Stimulated activated memory B cell treated with anti-CD40 and anti-IgM and Interleukin-4, amounts not matched to agents 10 μg/mL and 1 μg/mL and 100 μg/mL, for 72 hours (primary cell): ENCODE measurements at regions not wholly inside any gene's neighbourhood (a gene's known extent, or its start where the extent isn't known, plus 50 kb on each side); places are given as distances from the start of the nearest gene placed in this dataset.
"Not testable (repeated sequence)": the region's sequence is repeated elsewhere in the genome, so short reads cannot be mapped to it uniquely, and the experiment has no call there.

Experiments used
- ATAC-seq: fragments of 150-1000 bp; cut with Tn5 transposase; 2 replicates; pipeline ENCODE4 v1.10.0; 2021
- H3K27ac Mint-ChIP-seq: one replicate; pipeline ENCODE4 v1.8.0; 2022; ENCODE audit warnings: mild to moderate bottlenecking, mixed read lengths
- H3K27me3 Mint-ChIP-seq: one replicate; pipeline ENCODE4 v1.8.0; 2022; ENCODE audit warnings: mixed read lengths
- H3K36me3 Mint-ChIP-seq: one replicate; pipeline ENCODE4 v1.8.0; 2022; ENCODE audit warnings: mixed read lengths
- H3K4me1 Mint-ChIP-seq: one replicate; pipeline ENCODE4 v1.8.0; 2022; ENCODE audit warnings: mixed read lengths
- H3K4me3 Mint-ChIP-seq: one replicate; pipeline ENCODE4 v1.8.0; 2022; ENCODE audit warnings: mild to moderate bottlenecking, moderate library complexity, mixed read lengths
- H3K9me3 Mint-ChIP-seq: one replicate; pipeline ENCODE4 v1.8.0; 2022; ENCODE audit warnings: mixed read lengths

GRCh38 chr17:22267019-22267418 lies 574.7 kb downstream of the KCNJ18 start:
- Mint-ChIP-seq H3K27me3 (no peaks in the 10 kb centered on the region), H3K27ac (no peak overlapping the region), H3K36me3 (no peaks in the 10 kb centered on the region), H3K9me3 (peaks cover under 1% of the 10 kb centered on the region), H3K4me1 (no peaks in the 10 kb centered on the region), H3K4me3 (no peak overlapping the region)
- no peak for ATAC-seq

GRCh38 chr17:22268214-22268911 lies 576.0 kb downstream of the KCNJ18 start:
- ATAC-seq: no peak
- Mint-ChIP-seq H3K27me3 (no peaks in the 10 kb centered on the region), H3K4me1 (no peaks in the 10 kb centered on the region), H3K27ac (no peak overlapping the region), H3K4me3 (no peak overlapping the region), H3K36me3 (no peaks in the 10 kb centered on the region), H3K9me3 (peaks cover 3% of the 10 kb centered on the region)

- no peaks in the 10 kb centered on the region for H3K36me3 Mint-ChIP-seq
- no peak overlapping the region for H3K27ac Mint-ChIP-seq
- peaks cover 3% of the 10 kb centered on the region for H3K9me3 Mint-ChIP-seq
- ATAC-seq: no peak
- no peak overlapping the region for H3K4me3 Mint-ChIP-seq
- H3K4me1 Mint-ChIP-seq: no peaks in the 10 kb centered on the region
- H3K27me3 Mint-ChIP-seq: no peaks in the 10 kb centered on the region
Measured at GRCh38 chr17:22268912-22269220, 576.5 kb downstream of the KCNJ18 start.

DNA sequence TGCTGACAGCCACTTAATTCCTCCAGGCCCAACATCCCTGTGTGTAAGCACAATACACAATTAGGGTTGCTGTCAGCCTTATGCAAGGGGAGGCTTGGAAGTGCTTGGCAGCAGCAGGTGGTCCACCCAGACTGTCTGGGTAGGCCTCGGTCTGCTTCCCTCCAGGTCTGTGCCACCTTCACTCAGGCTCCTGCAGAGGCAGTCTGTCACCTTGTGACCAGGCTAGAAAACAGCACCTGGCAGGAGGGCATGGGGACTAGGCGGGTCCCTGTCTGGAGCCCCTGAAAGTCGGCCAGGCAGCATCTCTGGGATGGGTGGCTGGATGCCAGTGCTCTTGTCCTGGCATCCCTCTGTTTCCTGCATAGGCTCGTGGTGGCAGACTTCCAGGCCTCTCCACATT lies 578.1 kb downstream of the KCNJ18 start:
- Mint-ChIP-seq H3K4me1 (no peaks in the 10 kb centered on the region), H3K27me3 (no peaks in the 10 kb centered on the region), H3K9me3 (peaks cover 3% of the 10 kb centered on the region), H3K27ac (no peak overlapping the region), H3K36me3 (no peaks in the 10 kb centered on the region), H3K4me3 (no peak overlapping the region)
- no peak for ATAC-seq

GRCh38 chr17:22270809-22271208 lies 578.5 kb downstream of the KCNJ18 start:
- H3K9me3 Mint-ChIP-seq, H3K4me1 Mint-ChIP-seq, H3K4me3 Mint-ChIP-seq, H3K36me3 Mint-ChIP-seq, ATAC-seq, H3K27me3 Mint-ChIP-seq, H3K27ac Mint-ChIP-seq: not testable (repeated sequence)

GRCh38 chr17:22272363-22273146 lies 580.2 kb downstream of the KCNJ18 start:
- no peak overlapping the region for H3K4me3 Mint-ChIP-seq
- H3K36me3 Mint-ChIP-seq: no peaks in the 10 kb centered on the region
- H3K4me1 Mint-ChIP-seq: no peaks in the 10 kb centered on the region
- no peak for ATAC-seq
- no peaks in the 10 kb centered on the region for H3K27me3 Mint-ChIP-seq
- no peak overlapping the region for H3K27ac Mint-ChIP-seq
- H3K9me3 Mint-ChIP-seq: peaks cover 8% of the 10 kb centered on the region

DNA sequence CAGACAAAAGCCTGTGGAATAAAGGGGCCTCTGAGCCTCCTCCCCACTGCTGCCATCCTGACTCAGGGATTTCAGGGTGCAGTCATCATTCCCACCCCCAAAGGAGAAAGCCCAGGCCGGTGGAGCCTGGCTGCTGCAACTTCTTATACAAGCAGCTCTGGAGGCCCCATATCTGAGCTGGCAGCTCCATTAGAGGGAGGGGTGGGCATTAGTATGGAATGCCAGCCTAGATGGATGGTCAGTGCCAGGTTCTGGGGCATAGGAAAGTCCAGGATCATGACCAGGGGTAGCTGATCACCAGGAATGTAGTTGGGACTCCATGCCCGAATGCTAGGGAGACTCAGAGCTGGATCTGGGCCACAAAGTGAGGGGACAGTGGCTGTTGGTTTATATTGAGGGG lies 581.0 kb downstream of the KCNJ18 start:
- Mint-ChIP-seq H3K27ac (no peak overlapping the region), H3K4me3 (no peak overlapping the region), H3K9me3 (peaks cover 8% of the 10 kb centered on the region), H3K36me3 (no peaks in the 10 kb centered on the region), H3K4me1 (no peaks in the 10 kb centered on the region), H3K27me3 (no peaks in the 10 kb centered on the region)
- ATAC-seq: no peak

DNA sequence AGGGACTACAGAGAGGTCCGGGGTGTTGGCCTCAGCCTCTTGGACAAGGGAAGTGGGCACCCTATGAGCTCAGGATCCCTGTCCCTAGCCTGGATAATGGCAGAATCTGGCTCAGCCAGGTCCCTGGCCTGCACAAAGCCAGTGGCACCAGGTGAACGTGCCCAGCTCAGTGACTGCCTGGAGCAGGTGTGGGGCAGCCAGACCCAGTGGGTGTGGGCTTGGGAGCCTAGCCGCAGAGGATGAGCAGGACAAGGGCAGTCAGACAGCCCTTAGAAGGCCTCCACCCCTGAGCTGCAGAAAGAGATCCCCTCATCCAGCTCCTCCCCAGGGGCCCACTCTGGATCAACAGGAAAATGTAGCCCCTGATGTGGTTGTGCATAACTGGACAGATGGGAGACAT lies 585.3 kb downstream of the KCNJ18 start:
- H3K27me3 Mint-ChIP-seq: no peaks in the 10 kb centered on the region
- ATAC-seq: no peak
- no peak overlapping the region for H3K27ac Mint-ChIP-seq
- no peaks in the 10 kb centered on the region for H3K36me3 Mint-ChIP-seq
- H3K4me3 Mint-ChIP-seq: no peak overlapping the region
- H3K9me3 Mint-ChIP-seq: peaks cover 6% of the 10 kb centered on the region
- H3K4me1 Mint-ChIP-seq: no peaks in the 10 kb centered on the region

GRCh38 chr17:22278302-22279275 lies 586.3 kb downstream of the KCNJ18 start:
- Mint-ChIP-seq H3K4me3 (no peak overlapping the region), H3K27me3 (no peaks in the 10 kb centered on the region), H3K4me1 (no peaks in the 10 kb centered on the region), H3K9me3 (peaks cover 10% of the 10 kb centered on the region), H3K27ac (no peak overlapping the region), H3K36me3 (no peaks in the 10 kb centered on the region)
- no peak for ATAC-seq

DNA sequence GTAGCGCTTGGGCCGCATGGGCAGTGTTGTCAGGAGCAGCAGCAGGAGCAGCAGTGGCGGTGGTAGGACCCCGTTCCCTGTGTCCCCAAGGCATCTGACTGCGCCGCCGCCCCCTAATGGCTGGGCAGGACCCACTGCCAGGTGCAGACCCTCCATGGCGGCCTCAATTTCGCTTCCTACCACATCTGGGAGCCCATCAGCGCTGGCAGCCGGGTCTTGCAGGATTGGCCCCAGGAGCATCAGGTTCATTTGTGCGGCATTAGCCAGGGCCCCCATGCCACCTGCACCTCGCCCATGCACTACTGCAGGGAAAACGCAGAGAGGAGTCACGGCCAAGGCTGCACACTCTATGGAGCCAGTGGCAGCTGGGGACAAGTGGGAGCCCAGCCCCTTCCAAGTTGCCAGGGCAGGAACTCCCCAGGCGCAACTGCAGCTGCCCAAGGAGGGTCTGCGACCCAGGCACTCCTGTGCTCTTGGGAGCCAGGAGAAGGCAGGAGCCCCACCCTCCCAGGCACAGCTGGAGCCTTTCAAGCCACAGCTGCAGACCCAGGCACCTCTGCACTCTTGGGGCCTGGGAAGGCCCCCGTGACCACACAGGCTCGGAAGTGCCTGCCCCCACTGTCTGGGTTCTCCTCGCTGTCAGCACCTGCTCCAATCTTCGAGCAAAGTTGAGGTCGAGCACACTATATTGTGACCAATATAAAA lies 594.2 kb downstream of the KCNJ18 start:
- no peak overlapping the region for H3K4me3 Mint-ChIP-seq
- no peaks in the 10 kb centered on the region for H3K36me3 Mint-ChIP-seq
- H3K9me3 Mint-ChIP-seq: peaks cover 4% of the 10 kb centered on the region
- H3K4me1 Mint-ChIP-seq: no peaks in the 10 kb centered on the region
- no peak overlapping the region for H3K27ac Mint-ChIP-seq
- no peaks in the 10 kb centered on the region for H3K27me3 Mint-ChIP-seq
- ATAC-seq: no peak

- ATAC-seq: peak; percentile 17
- not testable (repeated sequence) for H3K9me3 Mint-ChIP-seq, H3K4me1 Mint-ChIP-seq, H3K4me3 Mint-ChIP-seq, H3K27me3 Mint-ChIP-seq, H3K27ac Mint-ChIP-seq, H3K36me3 Mint-ChIP-seq
Measured at GRCh38 chr17:22298484-22298951, 606.2 kb downstream of the KCNJ18 start.

DNA sequence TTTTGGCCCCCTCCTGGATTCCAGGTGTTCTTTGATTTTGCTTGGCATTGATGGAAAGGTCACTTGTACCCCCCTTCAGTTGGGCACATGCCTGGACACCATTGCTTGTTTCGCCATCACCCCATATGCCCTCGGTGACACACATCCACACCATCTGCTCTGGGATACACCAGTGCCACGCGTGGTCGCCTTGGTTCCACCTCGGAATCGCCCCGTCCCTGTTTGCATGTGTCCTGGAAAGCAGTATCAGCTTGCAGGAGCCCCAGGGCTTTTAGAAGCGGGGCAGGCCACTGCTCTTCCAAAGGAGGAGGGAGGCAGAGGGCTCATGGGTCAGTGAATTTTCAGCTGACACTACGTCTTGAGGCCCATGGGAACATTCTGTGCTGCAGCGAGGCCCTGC lies 607.9 kb downstream of the KCNJ18 start:
- no peak overlapping the region for H3K27ac Mint-ChIP-seq
- no peak for ATAC-seq
- H3K4me1 Mint-ChIP-seq: no peaks in the 10 kb centered on the region
- H3K9me3 Mint-ChIP-seq: peaks cover 7% of the 10 kb centered on the region
- H3K27me3 Mint-ChIP-seq: no peaks in the 10 kb centered on the region
- H3K36me3 Mint-ChIP-seq: no peaks in the 10 kb centered on the region
- H3K4me3 Mint-ChIP-seq: no peak overlapping the region

- no peaks in the 10 kb centered on the region for H3K36me3 Mint-ChIP-seq
- ATAC-seq: no peak
Measured at GRCh38 chr17:22300731-22301352, 608.5 kb downstream of the KCNJ18 start.

GRCh38 chr17:22301353-22301745 lies 609.0 kb downstream of the KCNJ18 start:
- Mint-ChIP-seq H3K27ac (no peak overlapping the region), H3K36me3 (no peaks in the 10 kb centered on the region), H3K4me1 (no peaks in the 10 kb centered on the region), H3K9me3 (peaks cover 7% of the 10 kb centered on the region), H3K4me3 (no peak overlapping the region), H3K27me3 (no peaks in the 10 kb centered on the region)
- ATAC-seq: no peak

More at GRCh38 chr17:22300731-22301352, 608.5 kb downstream of the KCNJ18 start:
- Mint-ChIP-seq H3K27ac (no peak overlapping the region), H3K4me3 (no peak overlapping the region), H3K4me1 (no peaks in the 10 kb centered on the region), H3K27me3 (no peaks in the 10 kb centered on the region), H3K9me3 (peaks cover 7% of the 10 kb centered on the region)
